ENCODE measurements at regions not wholly inside any gene's neighbourhood (a gene's known extent, or its start where the extent isn't known, plus 50 kb on each side); places are given as distances from the start of the nearest gene placed in this dataset.

DNA sequence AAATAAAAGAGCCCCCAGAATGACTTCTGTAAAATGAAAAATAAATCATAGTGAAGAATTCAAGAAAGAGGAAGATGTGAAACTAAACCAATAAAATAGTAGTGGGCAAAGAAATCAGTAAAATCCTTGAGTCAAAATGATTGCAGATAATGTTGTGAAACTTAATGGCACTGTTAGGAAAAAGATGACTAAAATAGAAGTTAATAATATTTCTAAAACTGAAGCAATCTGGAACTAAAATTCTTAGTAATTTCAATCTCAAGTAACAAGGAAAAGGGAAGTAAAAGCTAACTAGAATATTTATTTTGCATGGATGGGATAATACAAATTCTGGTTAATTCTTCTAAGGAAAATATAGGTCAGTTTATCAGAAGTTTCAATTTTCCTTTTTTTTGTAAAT, 84.6 kb downstream of the TMCO5A start:
- TF ChIP-seq, protein P1, sequence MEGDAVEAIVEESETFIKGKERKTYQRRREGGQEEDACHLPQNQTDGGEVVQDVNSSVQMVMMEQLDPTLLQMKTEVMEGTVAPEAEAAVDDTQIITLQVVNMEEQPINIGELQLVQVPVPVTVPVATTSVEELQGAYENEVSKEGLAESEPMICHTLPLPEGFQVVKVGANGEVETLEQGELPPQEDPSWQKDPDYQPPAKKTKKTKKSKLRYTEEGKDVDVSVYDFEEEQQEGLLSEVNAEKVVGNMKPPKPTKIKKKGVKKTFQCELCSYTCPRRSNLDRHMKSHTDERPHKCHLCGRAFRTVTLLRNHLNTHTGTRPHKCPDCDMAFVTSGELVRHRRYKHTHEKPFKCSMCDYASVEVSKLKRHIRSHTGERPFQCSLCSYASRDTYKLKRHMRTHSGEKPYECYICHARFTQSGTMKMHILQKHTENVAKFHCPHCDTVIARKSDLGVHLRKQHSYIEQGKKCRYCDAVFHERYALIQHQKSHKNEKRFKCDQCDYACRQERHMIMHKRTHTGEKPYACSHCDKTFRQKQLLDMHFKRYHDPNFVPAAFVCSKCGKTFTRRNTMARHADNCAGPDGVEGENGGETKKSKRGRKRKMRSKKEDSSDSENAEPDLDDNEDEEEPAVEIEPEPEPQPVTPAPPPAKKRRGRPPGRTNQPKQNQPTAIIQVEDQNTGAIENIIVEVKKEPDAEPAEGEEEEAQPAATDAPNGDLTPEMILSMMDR (IDR thresholded peaks at IDR 0.05; ENCODE audit: insufficient read depth, low read length, poor library complexity, severe bottlenecking): no peak
- no peak for TF ChIP-seq EZH2phosphoT487 (conservative IDR thresholded peaks at IDR 0.05; ENCODE audit: low read length)
